ENCODE measurements at regions not wholly inside any gene's neighbourhood (a gene's known extent, or its start where the extent isn't known, plus 50 kb on each side); places are given as distances from the start of the nearest gene placed in this dataset.

DNA sequence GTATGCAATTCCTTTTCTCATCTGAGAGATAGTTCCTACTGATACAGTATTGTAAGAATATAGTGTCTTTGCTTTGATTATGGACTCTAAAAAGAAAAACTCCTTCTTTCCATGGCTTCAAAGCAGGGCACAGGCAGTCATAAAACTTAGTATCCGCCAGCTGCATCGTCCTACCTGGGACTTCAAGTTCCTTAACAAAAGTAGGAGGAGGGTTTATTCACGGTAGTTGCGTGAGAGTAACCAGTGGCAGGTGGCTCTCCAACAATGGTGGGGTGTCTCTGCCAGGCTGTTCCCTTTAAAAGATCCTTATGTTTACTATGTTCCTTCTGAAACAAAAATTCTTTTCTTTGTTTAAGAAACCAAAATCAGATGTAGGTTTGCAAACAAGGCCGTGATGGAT lies 173.5 kb upstream of the DMAC1 start:
- Histone ChIP-seq H3K27ac (ENCODE audit: low read length) (peak overlapping the region; percentile 98), H3K36me3 (ENCODE audit: insufficient read depth, low read length) (no peaks in the 10 kb centered on the region), H3K4me1 (ENCODE audit: insufficient read depth, low read length) (peaks cover 55% of the 10 kb centered on the region), H3K4me2 (ENCODE audit: insufficient read depth, low read length) (no peak overlapping the region), H3K79me2 (ENCODE audit: insufficient read depth, low read length) (no peaks in the 10 kb centered on the region), H3K4me3 (ENCODE audit: low read depth in 1 of 2, low read length in 2 of 2) (no peak overlapping the region), H2AFZ (ENCODE audit: low read depth, low read length) (no peak overlapping the region), H3K27me3 (ENCODE audit: insufficient read depth, low read length, poor library complexity) (no peaks in the 10 kb centered on the region), H3K9me3 (ENCODE audit: insufficient read depth, low read length, severe bottlenecking) (no peaks in the 10 kb centered on the region), H4K20me1 (ENCODE audit: insufficient read depth, low read length) (no peaks in the 10 kb centered on the region), H3K9ac (ENCODE audit: low read depth, low read length) (no peak overlapping the region; the same call in 1 of the 2 replicates)
- no peak for ATAC-seq (ENCODE audit: insufficient read depth, low read depth)
- TF ChIP-seq, protein P1, sequence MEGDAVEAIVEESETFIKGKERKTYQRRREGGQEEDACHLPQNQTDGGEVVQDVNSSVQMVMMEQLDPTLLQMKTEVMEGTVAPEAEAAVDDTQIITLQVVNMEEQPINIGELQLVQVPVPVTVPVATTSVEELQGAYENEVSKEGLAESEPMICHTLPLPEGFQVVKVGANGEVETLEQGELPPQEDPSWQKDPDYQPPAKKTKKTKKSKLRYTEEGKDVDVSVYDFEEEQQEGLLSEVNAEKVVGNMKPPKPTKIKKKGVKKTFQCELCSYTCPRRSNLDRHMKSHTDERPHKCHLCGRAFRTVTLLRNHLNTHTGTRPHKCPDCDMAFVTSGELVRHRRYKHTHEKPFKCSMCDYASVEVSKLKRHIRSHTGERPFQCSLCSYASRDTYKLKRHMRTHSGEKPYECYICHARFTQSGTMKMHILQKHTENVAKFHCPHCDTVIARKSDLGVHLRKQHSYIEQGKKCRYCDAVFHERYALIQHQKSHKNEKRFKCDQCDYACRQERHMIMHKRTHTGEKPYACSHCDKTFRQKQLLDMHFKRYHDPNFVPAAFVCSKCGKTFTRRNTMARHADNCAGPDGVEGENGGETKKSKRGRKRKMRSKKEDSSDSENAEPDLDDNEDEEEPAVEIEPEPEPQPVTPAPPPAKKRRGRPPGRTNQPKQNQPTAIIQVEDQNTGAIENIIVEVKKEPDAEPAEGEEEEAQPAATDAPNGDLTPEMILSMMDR (IDR thresholded peaks at IDR 0.05; ENCODE audit: borderline replicate concordance, extremely low read depth, low read length, poor library complexity, severe bottlenecking), result no peak
- TF ChIP-seq EZH2 (IDR thresholded peaks at IDR 0.05; ENCODE audit: borderline replicate concordance, low read depth, low read length, severe bottlenecking), result no peak
- DNase-seq, result no peak

DNA sequence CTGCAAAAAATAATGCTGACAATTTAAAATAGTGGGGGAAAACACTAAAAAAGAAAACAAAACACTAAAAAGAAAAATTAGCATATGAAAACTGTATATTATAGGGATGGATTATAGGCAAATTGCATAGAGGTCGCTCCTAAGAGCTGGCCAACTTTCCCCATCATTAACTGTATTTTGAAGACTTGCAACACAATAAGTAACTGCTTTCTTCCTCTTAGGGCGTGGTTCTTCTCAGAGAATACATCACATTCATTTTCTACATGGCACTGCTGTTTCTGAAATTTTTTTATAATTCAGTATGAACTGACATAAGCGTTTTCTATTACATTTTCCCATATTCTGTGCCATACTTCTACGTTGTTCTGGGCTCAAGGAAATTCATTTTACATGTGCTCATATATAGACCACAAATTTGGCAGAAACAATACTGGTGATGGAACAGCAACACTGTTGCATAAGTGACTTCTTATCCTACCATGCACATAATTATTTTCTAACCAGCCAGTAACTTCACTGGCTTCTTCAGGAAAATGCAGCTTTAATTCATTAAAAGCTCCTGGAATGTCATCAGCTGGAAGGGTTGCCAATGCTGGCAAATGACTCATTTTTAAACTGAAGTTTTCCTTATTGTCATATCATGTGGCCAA lies 171.2 kb upstream of the DMAC1 start:
- Histone ChIP-seq H3K4me3 (ENCODE audit: low read depth in 1 of 2, low read length in 2 of 2) (no peak overlapping the region), H3K36me3 (ENCODE audit: insufficient read depth, low read length) (no peaks in the 10 kb centered on the region), H2AFZ (ENCODE audit: low read depth, low read length) (no peak overlapping the region), H3K9ac (ENCODE audit: low read depth, low read length) (no peak overlapping the region), H4K20me1 (ENCODE audit: insufficient read depth, low read length) (no peaks in the 10 kb centered on the region), H3K4me1 (ENCODE audit: insufficient read depth, low read length) (peaks cover 44% of the 10 kb centered on the region), H3K27me3 (ENCODE audit: insufficient read depth, low read length, poor library complexity) (no peaks in the 10 kb centered on the region), H3K4me2 (ENCODE audit: insufficient read depth, low read length) (no peak overlapping the region), H3K27ac (ENCODE audit: low read length) (no peak overlapping the region), H3K9me3 (ENCODE audit: insufficient read depth, low read length, severe bottlenecking) (no peaks in the 10 kb centered on the region), H3K79me2 (ENCODE audit: insufficient read depth, low read length) (no peaks in the 10 kb centered on the region)
- ATAC-seq (ENCODE audit: insufficient read depth, low read depth) (no peak), DNase-seq (no peak)
- TF ChIP-seq, protein P1 (IDR thresholded peaks at IDR 0.05; ENCODE audit: borderline replicate concordance, extremely low read depth, low read length, poor library complexity, severe bottlenecking), result no peak
- TF ChIP-seq EZH2 (IDR thresholded peaks at IDR 0.05; ENCODE audit: borderline replicate concordance, low read depth, low read length, severe bottlenecking), result no peak

DNA sequence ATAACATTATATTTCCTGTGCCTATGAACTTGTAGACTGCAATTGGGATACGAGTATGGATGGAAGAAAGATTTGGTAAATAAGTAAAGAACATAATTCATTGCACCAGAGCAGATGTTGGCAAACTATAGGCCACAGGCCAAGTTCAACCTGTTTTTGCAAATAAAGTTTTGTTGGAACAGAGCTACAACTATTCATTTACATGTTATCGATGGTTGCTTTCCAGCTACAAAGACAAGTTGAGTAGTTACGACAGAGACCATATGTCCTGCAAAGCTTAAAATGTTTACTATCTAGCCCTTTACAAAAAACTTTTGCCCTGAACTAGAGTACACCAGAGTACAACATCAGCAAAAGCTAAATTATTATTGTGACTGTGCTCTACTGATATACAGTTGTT lies 169.1 kb upstream of the DMAC1 start:
- DNase-seq, result no peak
- H2AFZ ChIP-seq (ENCODE audit: low read depth, low read length), result no peak overlapping the region
- H3K4me2 ChIP-seq (ENCODE audit: insufficient read depth, low read length), result no peak overlapping the region
- H4K20me1 ChIP-seq (ENCODE audit: insufficient read depth, low read length), result no peaks in the 10 kb centered on the region
- H3K9ac ChIP-seq (ENCODE audit: low read depth, low read length), result no peak overlapping the region
- H3K36me3 ChIP-seq (ENCODE audit: insufficient read depth, low read length), result no peaks in the 10 kb centered on the region
- H3K27ac ChIP-seq (ENCODE audit: low read length), result no peak overlapping the region
- ATAC-seq (ENCODE audit: insufficient read depth, low read depth), result no peak
- H3K27me3 ChIP-seq (ENCODE audit: insufficient read depth, low read length, poor library complexity), result no peaks in the 10 kb centered on the region
- H3K4me1 ChIP-seq (ENCODE audit: insufficient read depth, low read length), result peaks cover 23% of the 10 kb centered on the region
- H3K79me2 ChIP-seq (ENCODE audit: insufficient read depth, low read length), result no peaks in the 10 kb centered on the region
- TF ChIP-seq, protein P1 (IDR thresholded peaks at IDR 0.05; ENCODE audit: borderline replicate concordance, extremely low read depth, low read length, poor library complexity, severe bottlenecking), result no peak
- TF ChIP-seq EZH2 (IDR thresholded peaks at IDR 0.05; ENCODE audit: borderline replicate concordance, low read depth, low read length, severe bottlenecking), result no peak
- no peaks in the 10 kb centered on the region for H3K9me3 ChIP-seq (ENCODE audit: insufficient read depth, low read length, severe bottlenecking)
- no peak overlapping the region for H3K4me3 ChIP-seq (ENCODE audit: low read depth in 1 of 2, low read length in 2 of 2)
